WTC11 (cell line): ENCODE measurements at regions not wholly inside any gene's neighbourhood (a gene's known extent, or its start where the extent isn't known, plus 50 kb on each side); places are given as distances from the start of the nearest gene placed in this dataset.

ENCODE experiments used
- ATAC-seq: fragments of 200-7000 bp; cut with Tn5 transposase; 2 replicates; pipeline ENCODE4 v1.10.0; 2021; ENCODE audit warnings: mild to moderate bottlenecking, moderate library complexity
- CTCF ChIA-PET: fragments of 300-600 bp; sonication (Branson Sonifier 250); formaldehyde crosslinking; loops from one replicate; lab custom pipeline; 2021; ENCODE audit warnings: antibody characterized with exemption; lab: Charles Lee
- POLR2A ChIA-PET: fragments of 350-600 bp; sonication (Branson Sonifier 250); formaldehyde crosslinking; loops from one replicate; lab custom pipeline; 2021; ENCODE audit warnings: antibody characterized with exemption; lab: Charles Lee
- DNase-seq: peaks from one replicate; pipeline ENCODE4 v3.0.0; 2021; ENCODE audit warnings: low spot score
- H3K27ac Mint-ChIP-seq: 2 replicates; pipeline ENCODE4 v1.8.0; 2021; ENCODE audit warnings: mixed read lengths
- H3K27me3 Mint-ChIP-seq: 2 replicates; pipeline ENCODE4 v1.8.0; 2021; ENCODE audit warnings: low read depth, mild to moderate bottlenecking, moderate library complexity, mixed read lengths
- H3K36me3 Mint-ChIP-seq: 2 replicates; pipeline ENCODE4 v1.8.0; 2021; ENCODE audit warnings: mixed read lengths
- H3K4me1 Mint-ChIP-seq: 2 replicates; pipeline ENCODE4 v1.8.0; 2022; ENCODE audit warnings: mixed read lengths
- H3K4me3 Mint-ChIP-seq: 2 replicates; pipeline ENCODE4 v1.8.0; 2021; ENCODE audit warnings: mild to moderate bottlenecking, moderate library complexity, mixed read lengths
- H3K9me3 Mint-ChIP-seq: 2 replicates; pipeline ENCODE4 v1.8.0; 2021; ENCODE audit warnings: mixed read lengths
- ARID4B ChIP-seq: sonication (generic); formaldehyde crosslinking; IDR thresholded peaks from 2 replicates; pipeline ENCODE4 v1.8.0; 2023; ENCODE audit warnings: missing genetic modification reagents, mild to moderate bottlenecking, borderline replicate concordance
- ATF2 ChIP-seq: sonication (generic); formaldehyde crosslinking; IDR thresholded peaks from 2 replicates; pipeline ENCODE4 v1.8.1; 2022; ENCODE audit warnings: low read depth, missing genetic modification reagents, borderline replicate concordance
- E2F4 ChIP-seq: sonication (generic); formaldehyde crosslinking; IDR thresholded peaks from 2 replicates; pipeline ENCODE4 v1.8.1; 2022; ENCODE audit warnings: low read depth, mild to moderate bottlenecking, moderate library complexity, missing genetic modification reagents, borderline replicate concordance
- ESRRA ChIP-seq: sonication (generic); formaldehyde crosslinking; IDR thresholded peaks from 2 replicates; pipeline ENCODE4 v1.8.1; 2022; ENCODE audit warnings: mild to moderate bottlenecking, missing genetic modification reagents, borderline replicate concordance
- FOXJ3 ChIP-seq: sonication (generic); formaldehyde crosslinking; IDR thresholded peaks from 2 replicates; pipeline ENCODE4 v1.9.0; 2021; ENCODE audit warnings: missing genetic modification reagents, mild to moderate bottlenecking, borderline replicate concordance
- FOXP1 ChIP-seq: sonication (generic); formaldehyde crosslinking; IDR thresholded peaks from 2 replicates; pipeline ENCODE4 v1.8.0; 2022; ENCODE audit warnings: missing genetic modification reagents, mild to moderate bottlenecking, moderate library complexity, borderline replicate concordance
- FOXP4 ChIP-seq: sonication (generic); formaldehyde crosslinking; IDR thresholded peaks from 2 replicates; pipeline ENCODE4 v1.8.0; 2022; ENCODE audit warnings: mild to moderate bottlenecking, missing genetic modification reagents
- NFYB ChIP-seq: sonication (generic); formaldehyde crosslinking; conservative IDR thresholded peaks from 2 replicates; pipeline ENCODE4 v1.8.0; 2022; ENCODE audit warnings: low read depth, missing genetic modification reagents
- NR2C2 ChIP-seq: sonication (generic); formaldehyde crosslinking; IDR thresholded peaks from 2 replicates; pipeline ENCODE4 v1.8.0; 2022; ENCODE audit warnings: mild to moderate bottlenecking, missing genetic modification reagents
- PRDM15 ChIP-seq: sonication (generic); formaldehyde crosslinking; IDR thresholded peaks from 2 replicates; pipeline ENCODE4 v1.8.0; 2022; ENCODE audit warnings: missing genetic modification reagents
- PRRX2 ChIP-seq: fragments of 250-450 bp; sonication (Bioruptor Pico); IDR thresholded peaks from 2 replicates; pipeline ENCODE4 v1.8.0; 2021; ENCODE audit warnings: mild to moderate bottlenecking
- SMAD3 ChIP-seq: sonication (generic); formaldehyde crosslinking; IDR thresholded peaks from 2 replicates; pipeline ENCODE4 v1.8.0; 2022; ENCODE audit warnings: missing genetic modification reagents, mild to moderate bottlenecking, borderline replicate concordance
- TCF7 ChIP-seq: sonication (generic); formaldehyde crosslinking; IDR thresholded peaks from 2 replicates; pipeline ENCODE4 v1.8.0; 2022; ENCODE audit warnings: mild to moderate bottlenecking, low read depth, missing genetic modification reagents, moderate library complexity
- TP53 ChIP-seq: sonication (generic); formaldehyde crosslinking; IDR thresholded peaks from 2 replicates; pipeline ENCODE4 v1.8.1; 2023; ENCODE audit warnings: mild to moderate bottlenecking, missing genetic modification reagents
- ZBTB43 ChIP-seq: sonication (generic); formaldehyde crosslinking; IDR thresholded peaks from 2 replicates; pipeline ENCODE4 v1.8.1; 2023; ENCODE audit warnings: mild to moderate bottlenecking, missing genetic modification reagents
- ZNF121 ChIP-seq: sonication (generic); formaldehyde crosslinking; IDR thresholded peaks from 2 replicates; pipeline ENCODE4 v1.8.0; 2023; ENCODE audit warnings: missing genetic modification reagents
- ZNF423 ChIP-seq: fragments of 250-450 bp; sonication (Bioruptor Pico); IDR thresholded peaks from 2 replicates; pipeline ENCODE4 v2.1.2; 2022; ENCODE audit warnings: mild to moderate bottlenecking, moderate library complexity
- ZNF512 ChIP-seq: sonication (generic); formaldehyde crosslinking; IDR thresholded peaks from 2 replicates; pipeline ENCODE4 v1.8.1; 2022; ENCODE audit warnings: missing genetic modification reagents, borderline replicate concordance

- TF ChIP-seq ESRRA (CRISPR knock-in tag): no peak
These were observed 1273.0 kb downstream of the ROBO2 start (continued) for GRCh38 chr3:78312851-78313250.

GRCh38 chr3:78313332-78313731, 1273.4 kb downstream of the ROBO2 start:
- CTCF ChIA-PET: no interaction called here
- peaks cover 11% of the 10 kb centered on the region for H3K36me3 Mint-ChIP-seq
- H3K4me3 Mint-ChIP-seq: no peak overlapping the region
- ATAC-seq (no peak), DNase-seq (no peak)
- peaks cover 18% of the 10 kb centered on the region for H3K4me1 Mint-ChIP-seq
- H3K9me3 Mint-ChIP-seq: peaks cover 14% of the 10 kb centered on the region
- no peak overlapping the region for H3K27ac Mint-ChIP-seq
- peaks cover 38% of the 10 kb centered on the region for H3K27me3 Mint-ChIP-seq
- POLR2A ChIA-PET: no interaction called here
- TF ChIP-seq TP53 (no peak), PRDM15 (no peak), SMAD3 (no peak), NR2C2 (CRISPR knock-in tag) (no peak), FOXP1 (CRISPR knock-in tag) (no peak), ATF2 (CRISPR knock-in tag) (no peak), ZNF423 (CRISPR knock-in tag) (no peak), FOXP4 (CRISPR knock-in tag) (no peak), E2F4 (CRISPR knock-in tag) (no peak), ZNF512 (no peak), FOXJ3 (CRISPR knock-in tag) (no peak), NFYB (CRISPR knock-in tag) (no peak), PRRX2 (no peak), TCF7 (no peak), ARID4B (CRISPR knock-in tag) (no peak), ZNF121 (CRISPR knock-in tag) (no peak), ZBTB43 (CRISPR knock-in tag) (no peak)
